ENCODE measurements at regions not wholly inside any gene's neighbourhood (a gene's known extent, or its start where the extent isn't known, plus 50 kb on each side); places are given as distances from the start of the nearest gene placed in this dataset.
"Not testable (repeated sequence)": the region's sequence is repeated elsewhere in the genome, so short reads cannot be mapped to it uniquely, and the experiment has no call there.

- DNase-seq: no peak
Observed at GRCh38 chr13:37290716-37291505, 185.4 kb upstream of the CSNK1A1L start.

- DNase-seq: no peak
Observed at GRCh38 chr13:37289212-37289935, 183.9 kb upstream of the CSNK1A1L start.

GRCh38 chr13:37288057-37288720 is 182.7 kb upstream of the CSNK1A1L start:
- no peak for DNase-seq

- not testable (repeated sequence) for DNase-seq
Observed at GRCh38 chr13:37280231-37280630, 174.8 kb upstream of the CSNK1A1L start.

- no peak for DNase-seq
Observed at GRCh38 chr13:37277435-37278144, 172.1 kb upstream of the CSNK1A1L start.

GRCh38 chr13:37277007-37277406 is 171.5 kb upstream of the CSNK1A1L start:
- DNase-seq: no peak

GRCh38 chr13:37274569-37275497 is 169.4 kb upstream of the CSNK1A1L start:
- DNase-seq: no peak

- DNase-seq: no peak
Observed at GRCh38 chr13:37273836-37274235, 168.4 kb upstream of the CSNK1A1L start.

- DNase-seq: no peak
Observed at GRCh38 chr13:37270226-37271001, 164.9 kb upstream of the CSNK1A1L start.

- no peak for DNase-seq
Observed at GRCh38 chr13:37263871-37264270, 158.4 kb upstream of the CSNK1A1L start.

GRCh38 chr13:37257706-37258105 is 152.2 kb upstream of the CSNK1A1L start:
- DNase-seq: no peak

- DNase-seq: no peak
Observed at GRCh38 chr13:37257051-37257450, 151.6 kb upstream of the CSNK1A1L start.

GRCh38 chr13:37241786-37242185 is 136.3 kb upstream of the CSNK1A1L start:
- DNase-seq: no peak

GRCh38 chr13:37230346-37230745 is 124.9 kb upstream of the CSNK1A1L start:
- DNase-seq: no peak

- DNase-seq: no peak
Observed at GRCh38 chr13:37229931-37230330, 124.5 kb upstream of the CSNK1A1L start.

- no peak for DNase-seq
Observed at GRCh38 chr13:37226971-37227370, 121.5 kb upstream of the CSNK1A1L start.

- no peak for DNase-seq
Observed at GRCh38 chr13:37225414-37226070, 120.1 kb upstream of the CSNK1A1L start.

- DNase-seq: no peak
Observed at GRCh38 chr13:37216331-37216730, 110.9 kb upstream of the CSNK1A1L start.

GRCh38 chr13:37212826-37213225 is 107.4 kb upstream of the CSNK1A1L start:
- no peak for DNase-seq

GRCh38 chr13:37211487-37211886 is 106.0 kb upstream of the CSNK1A1L start:
- DNase-seq: no peak

Measured in hippocampal formation (tissue), 2 donors.